GM10266 (cell line): ENCODE measurements at regions not wholly inside any gene's neighbourhood (a gene's known extent, or its start where the extent isn't known, plus 50 kb on each side); places are given as distances from the start of the nearest gene placed in this dataset.
"Not testable (repeated sequence)": the region's sequence is repeated elsewhere in the genome, so short reads cannot be mapped to it uniquely, and the experiment has no call there.

Source experiments
- DNase-seq: peaks from one replicate; pipeline ENCODE4 v3.0.0; 2012; ENCODE audit errors: extremely low spot score
- CTCF ChIP-seq: IDR thresholded peaks from 2 replicates; pipeline ENCODE4 v1.5.1; 2012; ENCODE audit warnings: mild to moderate bottlenecking, low read depth; ENCODE audit not compliant: control insufficient read depth, insufficient read depth; ENCODE audit errors: missing control alignments

GRCh38 chr12:47370421-47370820 is 290.7 kb upstream of the AMIGO2 start:
- no peak for DNase-seq

GRCh38 chr12:47369085-47369484 is 289.3 kb upstream of the AMIGO2 start:
- DNase-seq, result no peak
- no peak for TF ChIP-seq CTCF

More at GRCh38 chr12:47370421-47370820, 290.7 kb upstream of the AMIGO2 start:
- no peak for TF ChIP-seq CTCF

- no peak for DNase-seq
- TF ChIP-seq CTCF, result no peak
These were observed 288.3 kb upstream of the AMIGO2 start for GRCh38 chr12:47367912-47368537.

DNA sequence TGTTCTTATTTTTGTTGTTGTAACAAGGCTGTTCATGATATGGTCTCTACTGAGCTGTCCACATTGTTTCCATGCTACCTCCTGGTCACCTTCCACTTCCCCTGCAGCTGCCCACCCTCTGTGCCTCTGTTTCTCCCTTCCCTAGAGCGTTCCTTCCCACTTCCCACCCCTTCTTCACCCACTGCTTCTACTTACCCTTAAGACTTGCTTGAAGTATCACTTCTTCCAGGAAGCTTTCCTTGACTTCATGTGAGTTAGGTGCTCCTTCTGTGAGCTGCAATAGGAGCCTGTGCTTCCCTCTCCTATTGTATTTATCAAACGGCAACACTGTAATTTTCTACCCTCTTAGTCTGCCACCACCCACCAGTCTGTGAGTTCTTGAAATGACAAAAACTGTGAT is 286.8 kb upstream of the AMIGO2 start:
- no peak for TF ChIP-seq CTCF

GRCh38 chr12:47366157-47366556 is 286.4 kb upstream of the AMIGO2 start:
- TF ChIP-seq CTCF, result no peak
- no peak for DNase-seq

More for the DNA sequence above, 286.8 kb upstream of the AMIGO2 start:
- no peak for DNase-seq

DNA sequence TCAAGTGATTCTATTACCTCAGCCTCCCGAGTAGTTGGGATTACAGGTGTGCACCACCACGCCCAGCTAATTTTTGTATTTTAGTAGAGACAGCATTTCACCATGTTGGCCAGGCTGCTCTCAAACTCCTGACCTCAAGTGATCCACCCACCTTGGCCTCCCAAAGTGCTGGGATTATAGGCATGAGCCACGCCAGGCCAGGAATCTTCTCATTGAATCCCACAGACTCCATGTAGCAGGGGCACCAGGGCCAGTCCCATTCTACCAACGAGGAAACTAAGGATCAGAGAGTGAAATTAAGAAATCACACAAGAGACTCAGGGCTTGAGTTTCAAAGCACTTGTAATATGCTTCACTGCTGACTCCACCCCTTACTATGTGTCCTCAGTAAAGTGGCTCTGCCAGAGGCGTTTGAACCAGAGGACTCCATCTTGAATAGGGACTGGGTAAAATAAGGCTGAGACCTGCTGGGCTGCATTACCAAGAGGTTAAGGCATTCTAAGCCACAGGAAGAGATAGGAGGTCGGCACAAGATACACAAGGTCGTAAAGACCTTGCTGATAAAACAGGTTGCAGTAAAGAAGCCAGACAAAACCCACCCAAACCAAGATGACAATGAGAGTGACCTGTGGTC is 285.8 kb upstream of the AMIGO2 start:
- not testable (repeated sequence) for DNase-seq

DNA sequence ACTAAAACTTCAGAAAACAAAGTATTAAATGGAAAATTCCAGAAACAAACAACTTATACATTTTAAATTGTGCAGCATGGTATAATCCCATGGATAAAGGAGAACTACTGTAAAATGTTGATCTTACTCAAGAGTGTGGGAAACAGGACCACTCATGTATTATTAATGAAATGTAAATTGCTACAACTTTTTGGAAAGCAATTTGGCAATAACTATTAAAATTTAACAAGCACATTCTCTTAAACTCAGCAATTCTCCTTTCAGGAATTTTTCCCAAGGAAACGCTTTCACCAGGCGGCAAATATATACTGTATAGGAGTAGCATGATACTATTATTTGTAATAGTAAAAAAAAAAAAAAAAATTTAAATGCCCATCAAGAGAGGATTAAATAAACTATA is 284.5 kb upstream of the AMIGO2 start:
- no peak for DNase-seq
- TF ChIP-seq CTCF, result no peak
